ENCODE measurements at regions not wholly inside any gene's neighbourhood (a gene's known extent, or its start where the extent isn't known, plus 50 kb on each side); places are given as distances from the start of the nearest gene placed in this dataset.

- DNase-seq: no peak
- no peak for TF ChIP-seq CTCF (IDR thresholded peaks at IDR 0.05; ENCODE audit: borderline replicate concordance)
Measured at GRCh38 chr18:8499810-8500675, 109.2 kb upstream of the RAB12 start.

DNA sequence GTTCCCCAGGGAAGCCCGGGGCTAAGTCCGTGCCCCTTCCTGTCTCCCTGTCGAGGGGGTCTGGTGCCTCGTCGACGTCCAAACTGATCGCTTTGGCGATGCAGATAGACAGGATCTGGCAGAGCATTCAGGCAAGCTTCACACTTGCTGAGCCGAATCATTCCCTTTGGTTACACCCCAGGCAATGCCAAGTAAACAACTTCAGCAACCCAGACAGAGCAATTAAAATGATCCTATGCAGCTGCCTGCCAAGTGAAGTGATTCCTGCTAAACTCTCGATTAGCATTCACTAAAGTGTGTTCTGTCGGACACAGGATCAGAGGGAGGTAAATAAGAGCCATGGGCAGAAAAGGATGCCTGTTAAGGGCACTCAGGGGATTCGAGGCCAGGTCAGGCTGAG is 108.2 kb upstream of the RAB12 start:
- H3K9me3 ChIP-seq (replicated peaks): no peaks in the 10 kb centered on the region
- TF ChIP-seq CTCF (IDR thresholded peaks at IDR 0.05; ENCODE audit: borderline replicate concordance): no peak
- H3K4me1 ChIP-seq: peaks cover 6% of the 10 kb centered on the region
- intact Hi-C loops (cut with micrococcal nuclease): no loop called here
- no peaks in the 10 kb centered on the region for H3K36me3 ChIP-seq
- no peak overlapping the region for H3K27ac ChIP-seq (replicated peaks)
- H3K4me3 ChIP-seq: no peak overlapping the region
- no peak for DNase-seq
- H3K27me3 ChIP-seq (ENCODE audit: low read depth): no peaks in the 10 kb centered on the region

More at GRCh38 chr18:8499810-8500675, 109.2 kb upstream of the RAB12 start:
- intact Hi-C loops (cut with micrococcal nuclease): no loop called here
- Histone ChIP-seq H3K27me3 (ENCODE audit: low read depth) (no peaks in the 10 kb centered on the region), H3K9me3 (replicated peaks) (no peaks in the 10 kb centered on the region), H3K4me3 (no peak overlapping the region), H3K4me1 (peaks cover 6% of the 10 kb centered on the region), H3K27ac (replicated peaks) (no peak overlapping the region), H3K36me3 (no peaks in the 10 kb centered on the region)

- peaks cover 6% of the 10 kb centered on the region for H3K4me1 ChIP-seq
- H3K36me3 ChIP-seq: no peaks in the 10 kb centered on the region
- no peak for TF ChIP-seq CTCF (IDR thresholded peaks at IDR 0.05; ENCODE audit: borderline replicate concordance)
- H3K9me3 ChIP-seq (replicated peaks): no peaks in the 10 kb centered on the region
- H3K27me3 ChIP-seq (ENCODE audit: low read depth): no peaks in the 10 kb centered on the region
- no peak overlapping the region for H3K27ac ChIP-seq (replicated peaks)
- DNase-seq: no peak
- intact Hi-C loops (cut with micrococcal nuclease): no loop called here
- H3K4me3 ChIP-seq: no peak overlapping the region
Measured at GRCh38 chr18:8503248-8503647, 106.0 kb upstream of the RAB12 start.

- intact Hi-C loops (cut with micrococcal nuclease): no loop called here
- Histone ChIP-seq H3K36me3 (no peaks in the 10 kb centered on the region), H3K27me3 (ENCODE audit: low read depth) (no peaks in the 10 kb centered on the region), H3K4me1 (peaks cover 6% of the 10 kb centered on the region), H3K4me3 (no peak overlapping the region), H3K27ac (replicated peaks) (no peak overlapping the region), H3K9me3 (replicated peaks) (no peaks in the 10 kb centered on the region)
- no peak for TF ChIP-seq CTCF (IDR thresholded peaks at IDR 0.05; ENCODE audit: borderline replicate concordance)
- no peak for DNase-seq
Measured at GRCh38 chr18:8504424-8504823, 104.8 kb upstream of the RAB12 start.

DNA sequence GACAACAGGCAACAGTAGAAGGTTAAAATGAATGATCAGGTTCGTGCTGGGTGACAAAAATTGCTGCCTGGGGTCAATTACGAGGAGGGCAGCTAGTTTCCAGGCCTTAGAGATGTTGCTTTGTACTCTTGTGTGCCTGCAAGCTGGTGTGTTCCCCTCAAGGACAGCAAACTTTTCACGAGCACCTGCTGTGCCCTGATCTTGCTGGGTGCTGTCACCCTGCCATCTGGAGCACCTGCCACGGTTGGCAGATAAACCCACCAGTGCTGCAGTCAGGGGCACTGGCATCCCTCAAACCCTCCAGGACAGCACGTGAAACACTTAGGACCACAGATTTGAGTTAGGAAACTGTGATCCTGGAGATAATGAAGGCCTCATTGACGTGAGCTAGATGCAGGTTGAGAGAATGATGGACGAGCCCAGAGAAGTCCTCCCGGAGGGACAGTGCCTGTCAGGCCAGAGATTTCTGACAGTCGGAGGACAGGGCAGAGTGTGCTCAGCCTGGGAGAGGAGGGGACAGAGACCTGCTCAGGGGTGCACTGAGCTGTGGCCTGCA is 104.3 kb upstream of the RAB12 start:
- no peaks in the 10 kb centered on the region for H3K36me3 ChIP-seq
- no peak for TF ChIP-seq CTCF (IDR thresholded peaks at IDR 0.05; ENCODE audit: borderline replicate concordance)
- no peak overlapping the region for H3K4me3 ChIP-seq
- DNase-seq: no peak
- no peaks in the 10 kb centered on the region for H3K9me3 ChIP-seq (replicated peaks)
- H3K4me1 ChIP-seq: peaks cover 6% of the 10 kb centered on the region
- no peaks in the 10 kb centered on the region for H3K27me3 ChIP-seq (ENCODE audit: low read depth)
- no peak overlapping the region for H3K27ac ChIP-seq (replicated peaks)
- intact Hi-C loops (cut with micrococcal nuclease): no loop called here
